ENCODE measurements at regions not wholly inside any gene's neighbourhood (a gene's known extent, or its start where the extent isn't known, plus 50 kb on each side); places are given as distances from the start of the nearest gene placed in this dataset.

DNA sequence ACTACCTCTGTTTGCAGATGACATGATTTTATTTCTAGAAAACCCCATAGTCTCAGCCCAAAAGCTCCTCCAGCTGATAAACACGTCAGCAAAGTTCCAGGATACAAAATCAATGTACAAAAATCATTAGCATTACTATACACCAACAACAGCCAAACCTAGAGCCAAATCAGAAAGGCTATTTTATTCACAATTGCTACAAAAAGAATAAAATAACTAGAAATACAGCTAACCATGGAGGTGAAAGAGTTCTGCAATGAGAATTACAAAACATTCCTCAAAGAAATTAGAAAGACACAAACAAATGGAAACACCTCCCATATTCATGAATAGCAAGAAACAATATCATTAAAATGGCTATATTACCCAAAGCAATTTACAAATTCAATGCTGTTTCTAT, 65.6 kb upstream of the HTR1E start:
- TF ChIP-seq FOXM1 (IDR thresholded peaks at IDR 0.05; ENCODE audit: borderline replicate concordance, low read depth) (no peak), TCF12 (IDR thresholded peaks at IDR 0.05; ENCODE audit: low read depth) (no peak), TAF1 (IDR thresholded peaks at IDR 0.05; ENCODE audit: low read depth) (no peak), CEBPB (IDR thresholded peaks at IDR 0.05) (no peak), TEAD4 (IDR thresholded peaks at IDR 0.05) (no peak), EP300 (IDR thresholded peaks at IDR 0.05; ENCODE audit: borderline replicate concordance) (no peak), EGR1 (IDR thresholded peaks at IDR 0.05) (no peak), CREB1 (IDR thresholded peaks at IDR 0.05; ENCODE audit: low read depth) (no peak), NFIC (IDR thresholded peaks at IDR 0.05) (no peak), YY1 (IDR thresholded peaks at IDR 0.05; ENCODE audit: low read depth) (no peak), RAD21 (IDR thresholded peaks at IDR 0.05; ENCODE audit: low read depth) (no peak), ZBTB7A (IDR thresholded peaks at IDR 0.05; ENCODE audit: low read depth) (no peak)
- TF ChIP-seq, protein P1, sequence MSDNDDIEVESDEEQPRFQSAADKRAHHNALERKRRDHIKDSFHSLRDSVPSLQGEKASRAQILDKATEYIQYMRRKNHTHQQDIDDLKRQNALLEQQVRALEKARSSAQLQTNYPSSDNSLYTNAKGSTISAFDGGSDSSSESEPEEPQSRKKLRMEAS (IDR thresholded peaks at IDR 0.05), result no peak
- TF ChIP-seq, protein P2, sequence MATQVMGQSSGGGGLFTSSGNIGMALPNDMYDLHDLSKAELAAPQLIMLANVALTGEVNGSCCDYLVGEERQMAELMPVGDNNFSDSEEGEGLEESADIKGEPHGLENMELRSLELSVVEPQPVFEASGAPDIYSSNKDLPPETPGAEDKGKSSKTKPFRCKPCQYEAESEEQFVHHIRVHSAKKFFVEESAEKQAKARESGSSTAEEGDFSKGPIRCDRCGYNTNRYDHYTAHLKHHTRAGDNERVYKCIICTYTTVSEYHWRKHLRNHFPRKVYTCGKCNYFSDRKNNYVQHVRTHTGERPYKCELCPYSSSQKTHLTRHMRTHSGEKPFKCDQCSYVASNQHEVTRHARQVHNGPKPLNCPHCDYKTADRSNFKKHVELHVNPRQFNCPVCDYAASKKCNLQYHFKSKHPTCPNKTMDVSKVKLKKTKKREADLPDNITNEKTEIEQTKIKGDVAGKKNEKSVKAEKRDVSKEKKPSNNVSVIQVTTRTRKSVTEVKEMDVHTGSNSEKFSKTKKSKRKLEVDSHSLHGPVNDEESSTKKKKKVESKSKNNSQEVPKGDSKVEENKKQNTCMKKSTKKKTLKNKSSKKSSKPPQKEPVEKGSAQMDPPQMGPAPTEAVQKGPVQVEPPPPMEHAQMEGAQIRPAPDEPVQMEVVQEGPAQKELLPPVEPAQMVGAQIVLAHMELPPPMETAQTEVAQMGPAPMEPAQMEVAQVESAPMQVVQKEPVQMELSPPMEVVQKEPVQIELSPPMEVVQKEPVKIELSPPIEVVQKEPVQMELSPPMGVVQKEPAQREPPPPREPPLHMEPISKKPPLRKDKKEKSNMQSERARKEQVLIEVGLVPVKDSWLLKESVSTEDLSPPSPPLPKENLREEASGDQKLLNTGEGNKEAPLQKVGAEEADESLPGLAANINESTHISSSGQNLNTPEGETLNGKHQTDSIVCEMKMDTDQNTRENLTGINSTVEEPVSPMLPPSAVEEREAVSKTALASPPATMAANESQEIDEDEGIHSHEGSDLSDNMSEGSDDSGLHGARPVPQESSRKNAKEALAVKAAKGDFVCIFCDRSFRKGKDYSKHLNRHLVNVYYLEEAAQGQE (IDR thresholded peaks at IDR 0.05; ENCODE audit: low read depth), result no peak
- TF ChIP-seq, protein P3, sequence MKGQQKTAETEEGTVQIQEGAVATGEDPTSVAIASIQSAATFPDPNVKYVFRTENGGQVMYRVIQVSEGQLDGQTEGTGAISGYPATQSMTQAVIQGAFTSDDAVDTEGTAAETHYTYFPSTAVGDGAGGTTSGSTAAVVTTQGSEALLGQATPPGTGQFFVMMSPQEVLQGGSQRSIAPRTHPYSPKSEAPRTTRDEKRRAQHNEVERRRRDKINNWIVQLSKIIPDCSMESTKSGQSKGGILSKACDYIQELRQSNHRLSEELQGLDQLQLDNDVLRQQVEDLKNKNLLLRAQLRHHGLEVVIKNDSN (IDR thresholded peaks at IDR 0.05), result no peak

DNA sequence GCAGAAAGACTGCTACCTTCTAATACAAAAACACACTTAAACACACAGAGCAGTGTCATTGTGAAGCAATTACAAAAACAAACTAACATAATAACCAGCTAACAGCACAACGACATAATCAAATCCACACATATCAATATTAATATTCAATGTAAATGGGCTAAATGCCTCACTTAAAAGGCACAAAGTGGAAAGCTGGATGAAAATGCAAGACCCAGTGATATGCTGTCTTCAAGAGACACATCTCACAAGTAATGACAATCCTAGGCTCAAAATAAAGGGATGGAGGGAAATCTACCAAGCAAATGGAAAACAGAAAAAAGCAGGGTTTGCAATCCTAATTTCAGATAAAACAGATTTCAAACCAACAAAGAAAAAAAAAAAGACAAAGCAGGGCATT, 67.8 kb upstream of the HTR1E start:
- TF ChIP-seq EP300 (IDR thresholded peaks at IDR 0.05; ENCODE audit: borderline replicate concordance) (no peak), YY1 (IDR thresholded peaks at IDR 0.05; ENCODE audit: low read depth) (no peak), TAF1 (IDR thresholded peaks at IDR 0.05; ENCODE audit: low read depth) (no peak), TCF12 (IDR thresholded peaks at IDR 0.05; ENCODE audit: low read depth) (no peak), RAD21 (IDR thresholded peaks at IDR 0.05; ENCODE audit: low read depth) (no peak), TEAD4 (IDR thresholded peaks at IDR 0.05) (no peak)
- TF ChIP-seq, protein P3 (IDR thresholded peaks at IDR 0.05), result no peak

DNA sequence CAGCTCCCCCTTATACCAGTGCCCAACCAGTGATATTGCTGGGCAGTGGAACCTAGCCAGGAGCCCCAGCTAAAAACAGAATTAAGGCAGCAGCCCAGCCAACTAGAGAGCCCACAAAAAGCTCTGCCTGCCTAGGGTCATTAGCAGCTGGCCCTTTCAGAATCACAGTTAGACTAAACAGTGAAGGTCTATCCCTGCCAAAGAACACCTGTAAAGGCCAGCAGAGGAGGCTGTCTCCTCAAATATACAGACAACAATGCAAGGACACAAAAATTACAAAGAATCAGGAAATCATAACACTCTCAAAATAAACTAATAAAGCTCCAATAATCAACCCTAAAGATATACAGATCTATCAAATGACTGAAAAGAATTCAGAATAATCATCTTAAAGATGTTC, 77.8 kb upstream of the HTR1E start:
- TF ChIP-seq RAD21 (IDR thresholded peaks at IDR 0.05; ENCODE audit: low read depth) (peak; percentile 18; the same call in 1 of the 2 replicates), EP300 (IDR thresholded peaks at IDR 0.05; ENCODE audit: borderline replicate concordance) (no peak), EGR1 (IDR thresholded peaks at IDR 0.05) (no peak)
- TF ChIP-seq, protein P2 (IDR thresholded peaks at IDR 0.05; ENCODE audit: low read depth), result no peak

DNA sequence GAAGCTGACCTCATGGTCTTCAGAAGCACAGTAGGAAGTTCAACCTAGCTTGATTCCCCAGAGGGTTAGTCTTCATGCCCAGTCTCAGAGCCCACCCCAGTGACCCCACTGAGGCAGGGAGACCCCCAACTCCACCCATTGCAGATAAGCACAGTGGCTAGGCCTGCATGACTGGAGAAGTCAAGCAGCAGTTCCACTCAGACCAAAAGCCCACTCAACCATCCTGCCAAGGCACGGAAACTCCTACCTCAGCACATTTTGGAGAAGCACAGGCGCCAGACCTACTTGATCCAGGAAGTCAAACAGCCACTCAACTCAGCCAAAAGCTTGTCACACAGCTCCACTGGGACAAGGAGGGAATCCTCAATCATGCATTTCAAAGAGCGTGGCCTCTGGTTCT, 78.4 kb upstream of the HTR1E start:
- TF ChIP-seq CEBPB (IDR thresholded peaks at IDR 0.05), result no peak
- TF ChIP-seq, protein P2 (IDR thresholded peaks at IDR 0.05; ENCODE audit: low read depth), result no peak
- TF ChIP-seq, protein P3 (IDR thresholded peaks at IDR 0.05), result no peak
- TF ChIP-seq, protein P1 (IDR thresholded peaks at IDR 0.05), result no peak
- TF ChIP-seq FOXM1 (IDR thresholded peaks at IDR 0.05; ENCODE audit: borderline replicate concordance, low read depth), result no peak
- no peak for TF ChIP-seq TAF1 (IDR thresholded peaks at IDR 0.05; ENCODE audit: low read depth)
- TF ChIP-seq RAD21 (IDR thresholded peaks at IDR 0.05; ENCODE audit: low read depth), result no peak
- TF ChIP-seq ZBTB7A (IDR thresholded peaks at IDR 0.05; ENCODE audit: low read depth), result no peak
- TF ChIP-seq NFIC (IDR thresholded peaks at IDR 0.05), result no peak
- no peak for TF ChIP-seq EP300 (IDR thresholded peaks at IDR 0.05; ENCODE audit: borderline replicate concordance)
- no peak for TF ChIP-seq CREB1 (IDR thresholded peaks at IDR 0.05; ENCODE audit: low read depth)
- no peak for TF ChIP-seq YY1 (IDR thresholded peaks at IDR 0.05; ENCODE audit: low read depth)
- no peak for TF ChIP-seq EGR1 (IDR thresholded peaks at IDR 0.05)
